ENCODE measurements at regions not wholly inside any gene's neighbourhood (a gene's known extent, or its start where the extent isn't known, plus 50 kb on each side); places are given as distances from the start of the nearest gene placed in this dataset.
"Not testable (repeated sequence)": the region's sequence is repeated elsewhere in the genome, so short reads cannot be mapped to it uniquely, and the experiment has no call there.

GRCh38 chr2:76697439-76697838 is 824.7 kb downstream of the LRRTM4 start:
- DNase-seq = not testable (repeated sequence)

- DNase-seq = no peak
These were observed 829.3 kb downstream of the LRRTM4 start for GRCh38 chr2:76692908-76693307.

- no peak for DNase-seq
These were observed 833.4 kb downstream of the LRRTM4 start for GRCh38 chr2:76688732-76689131.

- DNase-seq = no peak
These were observed 834.3 kb downstream of the LRRTM4 start for GRCh38 chr2:76687923-76688322.

GRCh38 chr2:76684756-76685155 is 837.4 kb downstream of the LRRTM4 start:
- DNase-seq = no peak

GRCh38 chr2:76679025-76679396 is 843.2 kb downstream of the LRRTM4 start:
- DNase-seq = no peak

GRCh38 chr2:76678383-76679024 is 843.7 kb downstream of the LRRTM4 start:
- no peak for DNase-seq

GRCh38 chr2:76675212-76675611 is 847.0 kb downstream of the LRRTM4 start:
- no peak for DNase-seq

GRCh38 chr2:76672798-76673197 is 849.4 kb downstream of the LRRTM4 start:
- DNase-seq = no peak

- DNase-seq = no peak
These were observed 852.2 kb downstream of the LRRTM4 start for GRCh38 chr2:76669966-76670465.

- DNase-seq = no peak
These were observed 853.9 kb downstream of the LRRTM4 start for GRCh38 chr2:76668279-76668678.

GRCh38 chr2:76667821-76668271 is 854.3 kb downstream of the LRRTM4 start:
- no peak for DNase-seq

GRCh38 chr2:76642129-76642528 is 880.0 kb downstream of the LRRTM4 start:
- no peak for DNase-seq

GRCh38 chr2:76641506-76641905 is 880.7 kb downstream of the LRRTM4 start:
- DNase-seq = no peak

- DNase-seq = no peak
These were observed 881.3 kb downstream of the LRRTM4 start for GRCh38 chr2:76640905-76641304.

- no peak for DNase-seq
These were observed 883.0 kb downstream of the LRRTM4 start for GRCh38 chr2:76639171-76639680.

GRCh38 chr2:76633276-76633921 is 888.8 kb downstream of the LRRTM4 start:
- DNase-seq = peak; percentile 41

GRCh38 chr2:76625101-76625500 is 897.1 kb downstream of the LRRTM4 start:
- DNase-seq = no peak

- DNase-seq = no peak
These were observed 902.6 kb upstream of the GCFC2 start for GRCh38 chr2:76613330-76613729.

GRCh38 chr2:76612764-76613163 is 902.0 kb upstream of the GCFC2 start:
- DNase-seq = no peak

GRCh38 chr2:76610451-76610850 is 899.7 kb upstream of the GCFC2 start:
- no peak for DNase-seq

- DNase-seq = peak; percentile 72
These were observed 889.1 kb upstream of the GCFC2 start for GRCh38 chr2:76599732-76600368.

- DNase-seq = no peak
These were observed 873.8 kb upstream of the GCFC2 start for GRCh38 chr2:76584474-76584873.

GRCh38 chr2:76579911-76580310 is 869.2 kb upstream of the GCFC2 start:
- DNase-seq = no peak

All from NCI-H2081 treated with DMSO at 0.1 percent for 48 hours (cell line).